ENCODE measurements at regions not wholly inside any gene's neighbourhood (a gene's known extent, or its start where the extent isn't known, plus 50 kb on each side); places are given as distances from the start of the nearest gene placed in this dataset.

DNA sequence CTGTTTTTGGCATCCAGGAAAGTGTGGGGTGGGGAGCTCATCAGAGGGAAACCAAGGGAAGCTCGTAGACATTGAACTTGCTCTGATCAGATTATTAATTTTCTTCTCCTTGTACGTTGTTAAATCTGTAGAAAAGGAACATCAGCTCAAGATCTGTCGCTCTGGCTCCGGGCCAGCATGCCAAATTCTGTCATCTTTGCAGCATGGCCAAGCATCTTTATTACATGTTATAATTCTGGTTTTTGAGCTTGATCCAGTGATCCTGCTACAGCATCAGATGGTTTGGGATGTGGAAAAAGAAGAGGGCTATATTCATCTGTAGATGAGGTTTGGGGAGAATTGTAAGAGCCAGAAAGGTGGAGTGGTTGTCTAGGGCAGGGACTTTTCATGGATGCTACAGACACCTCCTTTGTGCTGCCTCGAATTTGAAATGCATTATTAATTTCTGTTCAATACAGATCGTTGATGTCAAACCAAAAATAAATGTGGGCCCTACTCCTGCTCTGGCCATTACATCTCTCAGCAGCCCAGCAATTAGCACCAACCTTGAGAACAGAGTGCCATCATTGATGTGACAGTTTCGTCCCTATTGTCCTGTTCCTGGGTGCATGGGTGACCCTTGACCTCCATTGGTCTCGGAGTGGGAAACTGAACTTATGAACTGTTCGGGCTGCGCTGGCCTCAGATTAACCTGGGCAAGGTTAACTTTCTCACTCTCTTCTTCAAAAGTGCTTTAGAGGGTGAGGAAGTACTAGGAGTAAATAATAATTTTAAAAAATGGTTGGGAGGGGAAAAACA lies 250.8 kb downstream of the SOX4 start:
- no peak for DNase-seq (ENCODE audit: low read depth in 3 of 3, low spot score in 2 of 3)

DNA sequence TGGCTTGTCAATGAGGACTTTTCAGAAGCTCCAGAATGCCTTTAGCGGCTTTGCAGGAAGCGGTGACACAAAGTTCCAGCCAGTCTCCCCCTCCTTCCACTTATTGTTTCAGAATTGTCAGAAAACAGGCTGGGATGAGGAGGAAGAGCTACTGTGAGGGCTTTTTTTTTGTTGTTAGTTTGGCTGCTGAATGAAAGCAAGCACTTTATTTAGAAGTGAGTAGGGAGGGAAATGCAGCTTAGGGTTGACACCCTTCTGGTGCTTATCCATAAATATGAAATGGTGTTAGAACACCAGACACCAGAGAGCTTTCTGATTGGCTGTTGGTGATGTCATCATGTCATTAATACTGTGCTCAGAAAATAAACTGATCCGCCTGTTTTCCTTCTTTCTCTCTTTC lies 251.5 kb downstream of the SOX4 start:
- no peak for DNase-seq (ENCODE audit: low read depth in 3 of 3, low spot score in 2 of 3)

DNA sequence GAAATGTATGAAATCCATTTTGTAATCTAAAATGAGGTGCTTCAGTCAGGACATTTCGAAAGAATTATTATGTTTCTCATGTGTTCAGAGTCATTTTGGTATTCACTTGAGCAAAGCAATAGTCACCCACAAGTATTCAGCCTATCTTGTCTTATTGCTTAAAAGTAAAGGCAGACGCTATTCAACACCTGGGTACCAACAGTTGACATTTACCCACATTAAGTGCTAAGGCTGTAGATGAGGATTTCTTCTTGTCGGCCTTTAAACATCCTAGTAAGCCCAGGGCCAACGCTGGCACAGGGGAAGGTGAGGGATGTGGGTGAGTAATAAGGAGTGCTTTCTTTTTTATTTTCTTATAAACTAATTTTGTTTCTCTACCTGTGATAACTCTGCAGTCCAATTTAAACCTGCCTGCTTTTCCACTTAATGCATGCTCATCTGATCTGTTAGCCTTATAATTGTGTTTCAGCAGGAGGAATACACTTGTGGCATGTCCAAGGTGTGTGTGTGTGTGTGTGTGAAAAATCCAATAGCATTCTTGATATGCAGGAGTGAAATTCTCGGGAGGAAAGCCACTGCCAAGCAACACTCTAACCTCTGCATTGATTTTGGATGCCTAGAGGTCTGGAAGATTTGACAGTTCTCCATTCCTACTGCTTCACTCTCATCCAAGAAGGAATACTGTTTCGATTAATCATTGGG lies 252.0 kb downstream of the SOX4 start:
- no peak for DNase-seq (ENCODE audit: low read depth in 3 of 3, low spot score in 2 of 3)

DNA sequence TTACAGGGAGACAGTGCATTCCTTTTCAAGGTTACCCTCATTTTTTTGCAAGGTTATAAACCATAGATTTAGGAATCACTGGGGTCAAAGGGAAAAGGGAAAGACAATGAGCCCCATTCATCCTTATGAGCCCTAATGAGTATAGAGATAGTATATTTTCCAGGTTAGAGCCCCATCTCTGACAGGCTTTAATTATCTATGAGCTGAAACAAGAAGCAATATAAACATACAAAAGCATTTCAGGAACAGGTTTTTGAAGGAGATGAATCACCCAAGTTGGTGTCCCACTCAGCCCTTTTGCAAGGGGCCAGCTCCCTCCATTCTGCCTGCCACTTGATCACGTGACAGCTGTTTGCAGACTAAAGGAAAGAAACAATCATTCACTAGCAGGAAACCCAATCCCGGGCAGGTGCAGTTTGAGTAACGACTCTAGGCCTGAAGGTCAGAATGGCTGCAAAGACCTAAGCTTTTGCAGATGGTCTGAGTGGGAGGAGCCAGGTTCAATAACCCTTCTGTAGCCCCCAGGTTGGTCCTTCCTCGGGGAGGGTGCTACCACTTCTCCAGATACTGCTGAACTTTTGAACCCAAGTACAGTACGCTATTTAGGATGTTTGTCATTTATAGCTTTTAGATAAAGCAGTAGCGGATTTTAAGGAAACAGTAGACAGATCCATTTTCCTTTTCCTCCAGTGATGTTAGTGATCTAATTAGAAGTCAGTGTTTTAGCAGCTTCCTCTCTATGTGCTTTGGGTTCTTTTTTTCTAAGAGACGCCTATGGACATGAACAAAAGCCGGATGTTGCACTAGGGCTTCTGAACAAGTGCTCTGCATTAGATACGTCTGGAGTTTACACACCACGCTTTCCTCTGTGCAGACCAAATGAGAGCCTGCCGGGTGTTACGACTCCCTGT lies 253.2 kb downstream of the SOX4 start:
- DNase-seq (ENCODE audit: low read depth in 3 of 3, low spot score in 2 of 3), result peak in 2 of 3 donors; percentile 75 to 82

DNA sequence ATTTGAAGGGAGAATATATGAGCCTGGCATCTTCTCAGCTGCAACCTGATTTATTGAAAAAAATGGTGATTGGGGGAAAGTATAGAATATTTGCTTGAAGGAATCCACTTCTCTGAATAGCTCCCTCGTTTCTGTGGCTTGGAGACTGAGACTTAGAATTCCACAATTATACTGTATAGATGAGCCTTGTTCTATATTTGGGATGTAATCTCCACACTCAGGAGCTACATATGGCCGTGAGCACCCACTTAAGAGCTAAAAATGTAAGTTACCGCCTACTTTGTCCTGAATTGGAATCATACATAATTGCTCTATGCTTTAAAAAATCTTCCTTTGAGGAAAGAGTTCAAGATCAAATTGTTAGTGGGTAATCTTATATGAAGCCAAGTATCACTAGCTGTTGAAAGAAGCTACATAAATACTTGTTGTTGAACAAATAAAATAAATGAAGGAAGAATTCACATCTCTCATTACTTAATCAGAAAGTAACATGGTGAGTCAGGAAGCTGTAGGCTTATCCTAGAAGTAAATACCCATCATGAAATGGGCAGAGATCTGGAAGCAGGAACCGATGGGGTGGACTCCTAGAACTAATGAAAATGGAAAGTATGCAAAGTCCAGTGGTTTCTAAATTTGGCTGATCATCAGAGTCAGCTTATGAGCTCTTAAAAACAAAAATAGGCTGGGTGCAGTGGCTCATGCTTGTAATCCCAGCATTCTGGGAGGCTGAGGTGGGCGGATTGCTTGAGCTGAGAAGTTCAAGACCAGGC lies 254.3 kb downstream of the SOX4 start:
- DNase-seq (ENCODE audit: low read depth in 3 of 3, low spot score in 2 of 3), result no peak

DNA sequence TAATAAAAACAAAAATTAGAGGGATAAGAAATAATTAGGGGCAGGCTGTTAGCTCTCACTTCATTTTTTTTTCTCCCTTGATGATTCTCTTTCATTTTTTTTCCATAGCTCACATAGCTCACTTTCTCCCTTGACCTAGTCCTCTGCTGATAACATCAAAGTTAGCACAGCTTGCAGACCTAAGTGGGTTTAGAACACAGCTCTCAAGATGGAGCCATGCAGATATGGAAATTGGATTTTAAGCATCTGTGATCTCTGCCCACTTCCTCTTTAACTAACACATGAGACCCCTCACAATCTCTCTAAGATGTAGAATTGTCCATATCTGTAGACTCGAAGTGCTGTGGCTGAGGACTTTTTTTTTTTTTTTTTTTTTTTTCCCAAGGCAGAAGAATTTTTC lies 257.1 kb downstream of the SOX4 start:
- DNase-seq (ENCODE audit: low read depth in 3 of 3, low spot score in 2 of 3), result no peak

DNA sequence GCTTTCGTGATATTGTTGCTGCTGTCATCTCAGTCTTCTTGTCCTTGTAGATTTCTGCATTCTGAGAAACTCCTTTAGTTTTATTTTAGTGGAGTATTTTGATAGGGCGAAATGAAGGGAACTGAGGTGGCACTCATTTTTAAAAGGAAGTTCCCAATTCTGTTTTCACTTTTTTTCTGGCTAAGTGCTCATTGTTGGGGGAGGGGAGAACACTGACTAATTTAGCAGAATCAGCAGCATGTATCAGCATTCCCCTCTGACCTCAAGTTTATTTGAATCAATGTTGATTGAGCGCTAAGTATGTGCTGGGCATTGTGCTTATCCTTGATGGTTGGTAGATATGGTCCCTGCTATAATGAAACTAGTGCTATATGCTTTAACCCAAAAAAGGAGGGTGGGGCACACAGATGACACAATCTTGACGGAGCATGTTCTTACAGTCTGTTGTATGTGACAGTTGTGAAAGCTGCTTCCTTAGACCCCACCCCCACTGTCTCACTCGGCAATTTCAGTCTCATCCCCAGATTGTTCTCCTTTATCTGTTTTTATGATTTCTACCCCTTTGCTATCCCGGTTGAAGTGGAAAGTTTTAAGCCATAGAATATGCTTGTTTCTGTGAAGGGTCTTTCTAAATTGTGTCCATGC lies 262.4 kb downstream of the SOX4 start:
- DNase-seq (ENCODE audit: low read depth in 3 of 3, low spot score in 2 of 3), result no peak

DNA sequence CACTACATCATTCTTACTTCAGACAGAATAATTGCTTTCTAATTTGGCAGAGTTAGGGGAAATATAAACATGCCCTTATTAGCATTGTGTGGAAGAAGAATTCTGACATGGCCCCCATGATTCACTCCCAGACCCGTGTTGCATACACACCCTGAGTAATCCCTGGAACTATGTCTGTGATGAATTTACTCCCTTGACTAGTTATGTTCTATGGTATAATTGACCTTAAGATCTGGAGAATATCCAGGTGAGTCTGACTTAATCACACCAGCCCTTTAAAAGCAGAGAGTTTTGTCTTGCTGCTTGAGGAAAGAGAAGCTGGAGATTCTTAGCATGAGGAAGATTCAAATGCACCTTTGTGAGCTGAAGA lies 262.9 kb downstream of the SOX4 start:
- DNase-seq (ENCODE audit: low read depth in 3 of 3, low spot score in 2 of 3), result no peak

DNA sequence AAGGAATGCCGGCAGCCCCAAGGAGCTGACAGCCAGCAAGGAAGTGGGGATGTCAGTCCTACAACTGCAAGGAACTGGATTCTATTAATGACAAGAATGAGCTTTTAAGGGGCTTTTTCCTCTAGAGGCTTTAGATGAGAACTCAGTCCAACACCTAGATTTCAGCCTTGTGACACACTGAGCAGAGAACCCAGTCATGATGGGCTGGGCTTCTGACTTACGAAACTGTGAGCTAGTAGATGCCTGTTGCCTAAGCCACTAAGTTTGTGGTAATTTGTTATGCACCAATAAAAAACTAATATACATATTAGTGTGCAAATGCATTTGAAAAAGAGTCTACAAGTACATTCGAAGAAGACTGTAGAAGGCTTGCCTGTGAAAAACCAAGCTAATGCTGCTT lies 263.3 kb downstream of the SOX4 start:
- DNase-seq (ENCODE audit: low read depth in 3 of 3, low spot score in 2 of 3), result no peak

DNA sequence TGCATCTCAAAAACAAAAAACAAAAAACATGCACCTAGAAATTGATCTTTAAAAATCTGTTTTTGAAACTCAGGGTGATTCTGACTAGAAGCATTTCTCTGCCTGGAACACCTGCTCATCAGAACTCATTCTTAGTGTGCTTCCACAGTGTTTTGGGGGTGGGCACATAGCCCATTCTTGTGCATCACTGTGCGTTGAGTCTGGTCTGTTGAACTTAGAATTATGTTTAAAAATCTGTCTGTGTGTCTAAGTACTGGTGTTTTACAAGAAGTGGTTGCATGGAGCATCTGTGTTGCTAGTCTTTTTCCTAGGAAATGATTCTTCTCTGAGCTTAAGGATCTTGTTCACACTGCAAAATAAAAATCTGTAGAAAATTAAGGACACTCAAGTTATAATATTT lies 264.5 kb downstream of the SOX4 start:
- no peak for DNase-seq (ENCODE audit: low read depth in 3 of 3, low spot score in 2 of 3)

DNA sequence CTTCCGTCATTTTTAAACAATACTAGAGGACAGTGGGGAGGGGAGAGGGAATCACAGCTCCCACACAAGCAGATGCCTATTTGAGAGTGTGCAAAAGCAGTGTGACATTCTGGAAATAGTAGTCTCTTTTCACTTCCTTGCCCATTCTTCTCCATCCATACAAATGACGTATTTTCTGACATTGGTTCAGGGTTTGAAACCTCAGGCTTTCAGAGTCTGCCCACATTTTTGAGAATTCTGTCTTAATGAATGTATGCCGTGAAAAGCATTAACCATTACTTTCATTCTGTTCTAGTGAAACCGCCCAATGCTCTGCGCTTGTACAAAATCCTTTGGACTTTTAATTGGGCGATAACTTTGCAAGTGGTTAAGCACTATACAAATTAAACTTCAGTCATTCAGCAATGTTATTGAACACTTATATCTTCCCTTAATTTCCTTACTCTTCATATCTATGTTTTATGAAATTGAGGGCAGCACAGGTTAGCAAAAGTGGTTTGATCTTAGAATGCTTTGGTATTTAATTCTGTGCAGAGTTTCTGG lies 265.7 kb downstream of the SOX4 start:
- no peak for DNase-seq (ENCODE audit: low read depth in 3 of 3, low spot score in 2 of 3)

DNA sequence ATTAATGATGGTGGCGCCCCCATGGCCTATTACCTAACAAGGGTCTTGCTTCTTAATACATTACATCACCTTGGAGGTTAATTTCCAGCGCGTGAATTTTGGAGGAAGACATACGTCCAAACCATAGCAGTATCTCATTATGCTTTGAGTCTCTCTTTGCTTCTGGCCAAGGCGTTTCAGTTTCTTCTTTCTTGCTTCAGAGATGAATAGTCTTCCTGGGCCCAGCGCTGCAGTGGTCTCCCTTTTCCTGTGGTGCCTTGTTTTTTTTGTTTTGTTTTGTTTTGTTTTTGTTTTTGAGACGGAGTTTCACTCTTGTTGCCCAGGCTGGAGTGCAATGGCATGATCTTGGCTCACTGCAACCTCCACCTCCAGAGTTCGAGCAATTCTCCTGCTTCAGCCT lies 268.4 kb downstream of the SOX4 start:
- no peak for DNase-seq (ENCODE audit: low read depth in 3 of 3, low spot score in 2 of 3)

DNA sequence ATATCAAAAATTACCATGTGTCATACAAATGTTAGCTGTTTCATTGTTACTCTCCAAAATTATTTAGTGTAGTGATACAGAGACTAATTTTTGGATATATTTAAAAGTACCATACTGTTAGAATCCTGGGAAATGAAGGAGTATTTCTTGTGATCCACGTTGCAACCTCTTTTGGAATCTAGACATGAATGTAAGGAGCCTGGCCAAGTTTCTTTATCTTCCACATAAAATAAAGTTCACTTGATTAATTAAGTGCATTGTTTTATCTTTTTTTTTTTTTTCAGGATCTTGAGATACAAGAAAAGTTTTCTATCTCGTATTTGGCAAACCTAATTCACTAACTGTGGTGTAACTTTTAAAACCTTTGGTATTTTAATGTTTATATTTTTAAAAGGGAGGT lies 270.7 kb downstream of the SOX4 start:
- DNase-seq (ENCODE audit: low read depth in 3 of 3, low spot score in 2 of 3), result no peak

DNA sequence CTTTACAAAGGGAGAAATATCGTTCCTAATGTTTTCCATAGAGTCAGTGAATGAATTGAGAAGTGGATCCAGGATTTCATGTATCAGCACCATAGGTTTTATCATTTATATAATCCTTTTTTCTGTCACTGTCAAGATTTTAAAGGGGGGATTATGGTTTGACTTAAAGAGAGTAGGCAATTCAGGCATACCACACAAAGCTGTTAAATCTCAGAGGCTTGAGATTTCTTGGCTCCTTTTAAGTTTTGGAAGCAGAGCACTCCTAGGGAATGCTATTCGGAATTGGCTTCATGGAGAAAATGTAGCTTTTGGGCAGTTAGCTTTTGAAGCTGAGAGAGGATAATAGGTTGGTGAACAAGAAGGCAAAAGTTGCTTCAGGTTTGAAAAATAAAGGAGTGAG lies 274.7 kb downstream of the SOX4 start:
- DNase-seq (ENCODE audit: low read depth in 3 of 3, low spot score in 2 of 3), result no peak

DNA sequence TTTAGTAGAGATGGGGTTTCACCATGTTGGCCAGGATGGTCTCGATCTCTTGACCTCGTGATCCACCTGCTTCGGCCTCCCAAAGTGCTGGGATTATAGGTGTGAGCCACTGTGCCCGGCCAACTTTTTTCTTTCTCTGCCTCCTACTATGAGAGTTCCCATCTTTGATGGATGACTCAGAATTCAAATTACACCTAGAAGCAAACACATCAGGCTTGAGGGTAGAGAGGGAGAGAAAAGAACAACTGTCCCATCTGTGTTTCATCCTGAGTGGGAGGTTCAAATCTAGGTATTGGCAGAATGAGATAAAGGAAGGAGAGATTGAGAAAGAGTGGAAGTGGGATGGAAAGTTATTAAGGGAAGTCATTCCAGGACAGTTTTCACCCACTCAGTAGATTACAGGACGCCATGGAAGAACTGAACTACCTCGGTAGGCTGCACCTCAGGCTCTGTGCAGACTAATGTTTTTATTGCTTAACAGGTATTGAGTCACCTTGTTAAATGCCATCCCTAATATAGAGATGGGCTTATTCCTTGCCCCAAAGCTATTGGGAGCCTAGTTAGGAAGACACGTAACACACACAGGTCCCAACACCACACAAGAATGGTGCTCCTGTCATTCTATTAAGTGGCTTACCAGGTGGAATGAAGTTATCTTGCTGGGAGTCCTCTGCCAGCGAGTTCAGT lies 275.7 kb downstream of the SOX4 start:
- no peak for DNase-seq (ENCODE audit: low read depth in 3 of 3, low spot score in 2 of 3)

DNA sequence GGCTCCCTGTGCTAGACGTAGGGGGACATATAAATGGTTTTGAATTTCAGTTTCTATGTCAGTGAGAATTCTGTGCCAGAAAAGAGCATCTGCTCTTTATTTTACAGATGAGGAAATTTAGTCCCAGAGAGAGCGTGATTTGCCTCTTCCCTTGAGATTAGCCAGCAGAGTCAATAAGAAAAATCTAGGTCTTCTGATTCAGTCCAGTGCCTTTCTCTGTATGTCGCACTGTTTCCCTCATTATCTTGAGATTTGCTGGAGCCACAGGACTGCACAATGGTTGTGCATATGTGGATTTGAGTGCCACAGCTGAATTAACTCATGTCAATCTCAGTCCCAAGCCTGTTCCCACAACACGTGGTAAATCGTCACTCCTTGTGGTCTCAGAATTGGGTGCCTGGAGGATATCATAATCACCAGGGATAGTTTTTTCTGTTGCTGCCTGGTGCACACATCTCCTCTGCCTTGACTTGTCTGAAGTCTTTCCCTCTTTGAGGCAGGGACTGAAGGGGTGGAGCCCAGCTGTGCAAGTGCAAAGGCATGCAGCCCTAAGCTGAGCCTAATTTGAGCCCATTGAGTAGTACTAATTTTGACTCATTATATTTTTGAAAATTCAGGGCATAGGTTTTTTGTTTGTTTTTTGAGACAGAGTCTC lies 276.7 kb downstream of the SOX4 start:
- DNase-seq (ENCODE audit: low read depth in 3 of 3, low spot score in 2 of 3), result no peak

DNA sequence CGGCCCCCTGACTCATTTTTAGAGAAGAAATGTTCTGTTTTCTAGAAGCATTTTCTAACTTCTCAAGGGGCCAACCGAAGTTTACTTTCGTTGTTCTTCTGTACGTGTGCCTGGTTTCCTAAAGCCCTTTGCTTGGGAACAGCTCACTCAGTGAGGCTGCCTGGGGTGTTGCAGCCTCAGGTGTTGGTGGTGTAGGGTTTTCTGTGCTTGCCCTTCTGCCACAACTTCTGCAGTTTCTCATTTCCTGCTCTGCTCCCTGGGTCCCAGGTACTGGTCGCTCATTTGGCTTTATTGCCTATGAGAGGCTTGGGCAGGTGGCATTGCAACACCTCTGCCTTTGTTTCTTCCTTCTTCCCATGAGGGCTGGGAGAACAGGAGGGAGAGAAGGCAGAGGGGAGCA lies 278.3 kb downstream of the SOX4 start:
- no peak for DNase-seq (ENCODE audit: low read depth in 3 of 3, low spot score in 2 of 3)

DNA sequence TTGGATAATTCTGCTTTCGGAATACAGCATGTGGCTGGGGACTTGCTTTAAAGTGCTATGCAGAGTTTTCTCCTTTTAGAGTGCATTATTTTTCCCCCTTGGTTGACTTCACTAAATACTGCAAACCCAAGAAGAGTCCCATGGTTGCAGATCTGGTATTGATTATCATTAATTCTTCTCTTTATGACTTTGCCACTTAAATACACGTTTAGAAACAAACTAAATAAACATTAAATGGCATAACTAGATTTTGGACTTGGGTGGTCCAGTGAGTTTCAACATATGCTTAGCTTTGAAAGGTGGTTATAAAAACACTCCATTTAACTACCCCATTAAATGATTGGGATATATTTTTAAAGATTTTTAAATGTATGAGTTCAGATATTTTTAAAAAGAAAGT lies 279.2 kb downstream of the SOX4 start:
- no peak for DNase-seq (ENCODE audit: low read depth in 3 of 3, low spot score in 2 of 3)

DNA sequence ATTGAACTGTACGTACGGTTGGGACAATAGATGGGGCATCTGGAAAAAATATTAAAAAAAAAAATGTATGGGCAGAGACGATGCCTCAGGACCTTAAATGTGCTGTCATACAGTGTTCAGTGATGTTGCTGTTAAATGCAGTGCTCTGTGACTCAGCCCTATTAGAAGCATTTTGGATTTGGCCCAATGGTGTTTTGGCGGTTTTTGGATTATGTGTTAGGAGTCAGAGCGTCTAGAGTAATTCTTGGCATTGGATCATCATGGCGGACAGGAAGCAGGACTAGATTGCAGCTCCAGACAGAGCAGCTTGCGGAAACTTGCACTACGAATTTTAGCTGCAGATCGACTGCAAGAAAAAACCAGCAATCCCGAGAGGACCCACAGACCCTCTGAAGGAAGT lies 280.0 kb downstream of the SOX4 start:
- no peak for DNase-seq (ENCODE audit: low read depth in 3 of 3, low spot score in 2 of 3)

Measured in right renal cortex interstitium (tissue), 3 donors.